CD4-positive, CD25-positive, alpha-beta regulatory T cell (primary cell): ENCODE measurements at regions not wholly inside any gene's neighbourhood (a gene's known extent, or its start where the extent isn't known, plus 50 kb on each side); places are given as distances from the start of the nearest gene placed in this dataset.
A peak's percentile ranks its signal among the peaks of the same experiment; 100 is the strongest.

ENCODE experiments used
- ATAC-seq, 2 donors: fragments of 150-1000 bp; cut with Tn5 transposase; one replicate each; pipeline ENCODE4 v1.10.0; 2021; ENCODE audit warnings: low read depth in 2 of 2, moderate number of reproducible peaks in 2 of 2, moderate library complexity in 1 of 2
- DNase-seq, 3 donors: peaks; one replicate each; pipeline versions ENCODE4 v3.0.0 to v3.0.0-alpha.2; 2012 to 2022; ENCODE audit warnings: mixed read lengths in 1 of 3
- H3K27ac ChIP-seq: one replicate; pipeline ENCODE4 v1.7.0; 2013; ENCODE audit warnings: mild to moderate bottlenecking, low read length; ENCODE audit not compliant: insufficient read depth, poor library complexity, severe bottlenecking
- H3K27me3 ChIP-seq: one replicate; pipeline ENCODE4 v1.7.0; 2013; ENCODE audit warnings: low read length; ENCODE audit not compliant: control insufficient read depth, insufficient read depth
- H3K36me3 ChIP-seq: one replicate; pipeline ENCODE4 v1.7.0; 2013; ENCODE audit warnings: mild to moderate bottlenecking, low read length, moderate library complexity; ENCODE audit not compliant: control insufficient read depth, insufficient read depth
- H3K4me1 ChIP-seq: 2 replicates; pipeline ENCODE4 v1.7.0; 2013; ENCODE audit warnings: mild to moderate bottlenecking, low read length; ENCODE audit not compliant: insufficient read depth, control insufficient read depth, poor library complexity, severe bottlenecking
- H3K4me3 ChIP-seq: one replicate; pipeline ENCODE4 v1.7.0; 2013; ENCODE audit warnings: low read depth, mild to moderate bottlenecking, low read length, moderate library complexity
- H3K9me3 ChIP-seq, 2 experiments: 1 replicate in 1 of 2; 2 replicates in 1 of 2; pipeline ENCODE4 v1.7.0; 2013; ENCODE audit warnings: low read length in 2 of 2, mild to moderate bottlenecking in 1 of 2, moderate library complexity in 1 of 2; ENCODE audit not compliant: control insufficient read depth in 2 of 2
- H3K27ac Mint-ChIP-seq, 3 donors: one replicate each; pipeline ENCODE4 v1.8.0; 2020 to 2022; ENCODE audit warnings: mild to moderate bottlenecking in 3 of 3, mixed read lengths in 3 of 3, moderate library complexity in 2 of 3
- H3K27me3 Mint-ChIP-seq: one replicate; pipeline ENCODE4 v1.8.0; 2022; ENCODE audit warnings: mild to moderate bottlenecking, mixed read lengths
- H3K36me3 Mint-ChIP-seq: one replicate; pipeline ENCODE4 v1.8.0; 2020; ENCODE audit warnings: mixed read lengths
- H3K4me1 Mint-ChIP-seq, 4 donors: one replicate each; pipeline ENCODE4 v1.8.0; 2020 to 2022; ENCODE audit warnings: mixed read lengths in 4 of 4, mild to moderate bottlenecking in 1 of 4
- H3K4me3 Mint-ChIP-seq, 4 donors: one replicate each; pipeline ENCODE4 v1.8.0; 2020 to 2022; ENCODE audit warnings: mild to moderate bottlenecking in 4 of 4, mixed read lengths in 4 of 4, moderate library complexity in 3 of 4
- H3K9me3 Mint-ChIP-seq, 7 donors: one replicate each; pipeline ENCODE4 v1.8.0; 2020 to 2022; ENCODE audit warnings: mixed read lengths in 7 of 7, mild to moderate bottlenecking in 3 of 7, moderate library complexity in 2 of 7

- DNase-seq (no peak), ATAC-seq (no peak)
- peaks cover 0 to 2% (median 0%) of the 10 kb centered on the region in 7 donors for H3K9me3 Mint-ChIP-seq
- no peaks in the 10 kb centered on the region for H3K4me1 ChIP-seq
- H3K27me3 ChIP-seq: peaks cover 6% of the 10 kb centered on the region
- no peak overlapping the region for H3K27ac ChIP-seq
- no peaks in the 10 kb centered on the region for H3K36me3 Mint-ChIP-seq
- peaks cover 45% of the 10 kb centered on the region for H3K27me3 Mint-ChIP-seq
- H3K27ac Mint-ChIP-seq: no peak overlapping the region
- no peak overlapping the region for H3K4me3 Mint-ChIP-seq
- H3K4me3 ChIP-seq: no peak overlapping the region
- H3K36me3 ChIP-seq: no peaks in the 10 kb centered on the region
- no peaks in the 10 kb centered on the region for H3K9me3 ChIP-seq
- peaks cover 0 to 16% (median 7%) of the 10 kb centered on the region in 4 donors for H3K4me1 Mint-ChIP-seq
Measured at GRCh38 chr1:8211251-8211882, 106.5 kb upstream of the SLC45A1 start.

- Histone ChIP-seq H3K27me3 (peaks cover 5% of the 10 kb centered on the region), H3K4me3 (no peak overlapping the region), H3K36me3 (no peaks in the 10 kb centered on the region), H3K9me3 (no peaks in the 10 kb centered on the region), H3K27ac (no peak overlapping the region), H3K4me1 (no peaks in the 10 kb centered on the region)
- Mint-ChIP-seq H3K4me1 (peaks cover 0 to 8% (median 4%) of the 10 kb centered on the region in 4 donors), H3K36me3 (no peaks in the 10 kb centered on the region), H3K4me3 (no peak overlapping the region), H3K27ac (no peak overlapping the region), H3K27me3 (peaks cover 8% of the 10 kb centered on the region), H3K9me3 (peaks cover 0 to 2% (median 0%) of the 10 kb centered on the region in 7 donors)
- DNase-seq (no peak), ATAC-seq (no peak)
Measured at GRCh38 chr1:8207202-8207601, 110.7 kb upstream of the SLC45A1 start.

DNA sequence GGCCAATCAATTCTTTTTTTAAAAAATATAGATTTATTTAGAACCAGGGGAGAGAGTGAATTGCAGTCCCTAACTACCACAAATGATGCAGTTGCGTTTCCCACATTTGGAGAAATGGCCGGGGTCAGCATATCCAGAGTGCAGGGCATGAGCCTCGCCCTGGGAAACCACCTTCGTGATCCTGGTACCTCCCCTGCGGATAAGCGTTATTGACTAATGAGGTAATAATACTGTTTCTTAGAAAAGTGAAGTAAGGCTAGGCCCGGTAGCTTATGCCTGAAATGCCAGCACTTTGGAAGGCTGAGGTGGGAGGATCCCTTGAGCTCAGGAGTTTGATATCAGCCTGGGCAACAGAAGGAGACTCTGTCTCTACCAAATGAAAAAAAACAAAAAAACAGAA is 111.5 kb upstream of the SLC45A1 start:
- no peak overlapping the region for H3K4me3 ChIP-seq
- Mint-ChIP-seq H3K9me3 (peaks cover 0 to 2% (median 0%) of the 10 kb centered on the region in 7 donors), H3K27me3 (no peaks in the 10 kb centered on the region), H3K27ac (no peak overlapping the region), H3K4me1 (peaks cover 0 to 5% (median 2%) of the 10 kb centered on the region in 4 donors), H3K4me3 (no peak overlapping the region), H3K36me3 (no peaks in the 10 kb centered on the region)
- no peaks in the 10 kb centered on the region for H3K9me3 ChIP-seq
- H3K27me3 ChIP-seq: no peaks in the 10 kb centered on the region
- H3K27ac ChIP-seq: no peak overlapping the region
- DNase-seq (no peak), ATAC-seq (no peak)
- no peaks in the 10 kb centered on the region for H3K4me1 ChIP-seq
- no peaks in the 10 kb centered on the region for H3K36me3 ChIP-seq

GRCh38 chr1:8205771-8206170 is 112.1 kb upstream of the SLC45A1 start:
- no peak overlapping the region for H3K27ac Mint-ChIP-seq
- H3K4me1 Mint-ChIP-seq: peaks cover 0 to 5% (median 2%) of the 10 kb centered on the region in 4 donors
- ATAC-seq: no peak
- Histone ChIP-seq H3K4me3 (no peak overlapping the region), H3K4me1 (no peaks in the 10 kb centered on the region), H3K27ac (no peak overlapping the region), H3K36me3 (no peaks in the 10 kb centered on the region), H3K27me3 (no peaks in the 10 kb centered on the region), H3K9me3 (no peaks in the 10 kb centered on the region)
- no peaks in the 10 kb centered on the region for H3K36me3 Mint-ChIP-seq
- H3K9me3 Mint-ChIP-seq: peaks cover 0 to 2% (median 0%) of the 10 kb centered on the region in 7 donors
- no peaks in the 10 kb centered on the region for H3K27me3 Mint-ChIP-seq
- DNase-seq: no peak
- H3K4me3 Mint-ChIP-seq: no peak overlapping the region

DNA sequence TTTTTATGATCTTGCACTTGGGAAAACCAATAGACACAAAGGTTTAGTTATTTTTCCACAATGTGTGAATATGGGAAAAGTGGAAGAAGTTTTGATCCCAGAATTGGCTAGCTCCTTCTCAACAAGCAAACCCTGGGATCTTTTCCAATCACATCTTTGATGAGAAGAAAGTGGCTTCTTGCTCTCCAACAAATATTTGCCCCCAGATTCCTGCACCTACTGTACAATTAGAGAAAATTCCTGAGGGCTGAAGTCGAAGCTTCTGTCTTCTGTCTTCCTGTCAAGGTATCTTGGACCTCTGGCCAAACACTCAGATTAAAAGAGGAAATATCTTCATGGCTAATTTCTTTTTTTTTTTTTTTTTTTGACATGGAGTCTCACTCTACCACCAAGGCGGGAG is 113.1 kb upstream of the SLC45A1 start:
- DNase-seq (no peak), ATAC-seq (no peak)
- Mint-ChIP-seq H3K36me3 (no peaks in the 10 kb centered on the region), H3K9me3 (no peaks in the 10 kb centered on the region), H3K4me3 (no peak overlapping the region), H3K4me1 (peaks cover 0 to 5% (median 0%) of the 10 kb centered on the region in 4 donors), H3K27me3 (no peaks in the 10 kb centered on the region), H3K27ac (no peak overlapping the region)
- no peak overlapping the region for H3K4me3 ChIP-seq
- no peaks in the 10 kb centered on the region for H3K4me1 ChIP-seq
- no peaks in the 10 kb centered on the region for H3K9me3 ChIP-seq
- H3K27me3 ChIP-seq: no peaks in the 10 kb centered on the region
- no peaks in the 10 kb centered on the region for H3K36me3 ChIP-seq
- H3K27ac ChIP-seq: no peak overlapping the region

DNA sequence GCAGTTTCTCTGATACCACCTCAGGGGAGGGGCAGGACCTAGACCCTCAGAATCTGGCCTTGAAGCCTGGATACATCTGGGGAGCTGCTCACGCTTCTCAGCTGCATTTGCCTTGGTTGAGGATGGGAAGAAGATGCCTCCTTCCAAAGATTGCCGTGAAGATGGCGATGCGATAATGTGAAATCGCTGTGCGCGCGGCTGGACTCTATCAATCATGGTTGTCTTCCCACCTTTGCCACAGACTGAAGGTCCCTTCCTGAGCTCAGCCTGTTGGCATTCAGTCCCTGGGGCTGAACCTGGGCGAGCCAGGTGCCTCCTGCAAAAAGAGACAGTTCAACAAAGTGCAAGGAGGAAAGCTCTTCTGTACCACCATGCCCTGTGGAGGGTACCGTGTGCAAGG is 114.4 kb upstream of the SLC45A1 start:
- H3K27ac Mint-ChIP-seq: peak overlapping the region in 1 of 3 donors; percentile 69
- Histone ChIP-seq H3K36me3 (no peaks in the 10 kb centered on the region), H3K9me3 (no peaks in the 10 kb centered on the region), H3K27ac (no peak overlapping the region), H3K4me3 (no peak overlapping the region), H3K4me1 (no peaks in the 10 kb centered on the region), H3K27me3 (no peaks in the 10 kb centered on the region)
- H3K4me3 Mint-ChIP-seq: no peak overlapping the region
- no peak for ATAC-seq
- no peaks in the 10 kb centered on the region for H3K27me3 Mint-ChIP-seq
- no peak for DNase-seq
- no peaks in the 10 kb centered on the region for H3K36me3 Mint-ChIP-seq
- H3K9me3 Mint-ChIP-seq: no peaks in the 10 kb centered on the region
- H3K4me1 Mint-ChIP-seq: peaks cover 0 to 7% (median 0%) of the 10 kb centered on the region in 4 donors

DNA sequence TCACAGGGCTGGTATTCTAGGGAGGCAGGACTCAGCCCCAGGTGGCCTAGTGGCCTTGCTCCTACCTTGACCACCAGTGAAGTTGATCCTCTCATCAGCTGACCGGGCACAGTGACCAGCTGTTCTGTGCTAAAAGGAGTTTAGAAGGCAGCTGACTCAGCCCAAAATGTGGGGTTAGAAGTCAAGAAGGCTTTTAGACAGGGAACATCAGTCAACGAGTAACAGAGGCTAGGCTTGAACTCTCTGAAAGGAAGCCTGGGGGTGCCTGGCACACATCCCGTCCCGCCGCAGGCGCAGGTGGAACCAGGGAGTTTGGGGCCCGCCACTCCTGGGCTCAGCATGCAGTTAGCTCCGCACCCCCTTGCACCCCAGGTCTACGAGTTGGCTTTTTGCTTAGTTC is 114.9 kb upstream of the SLC45A1 start:
- peaks cover 0 to 7% (median 0%) of the 10 kb centered on the region in 4 donors for H3K4me1 Mint-ChIP-seq
- no peak for DNase-seq
- Histone ChIP-seq H3K4me1 (no peaks in the 10 kb centered on the region), H3K36me3 (no peaks in the 10 kb centered on the region), H3K27me3 (no peaks in the 10 kb centered on the region), H3K9me3 (no peaks in the 10 kb centered on the region), H3K4me3 (no peak overlapping the region), H3K27ac (no peak overlapping the region)
- H3K9me3 Mint-ChIP-seq: no peaks in the 10 kb centered on the region
- no peak overlapping the region for H3K27ac Mint-ChIP-seq
- H3K4me3 Mint-ChIP-seq: peak overlapping the region in 1 of 4 donors; percentile 32
- no peaks in the 10 kb centered on the region for H3K36me3 Mint-ChIP-seq
- H3K27me3 Mint-ChIP-seq: no peaks in the 10 kb centered on the region
- ATAC-seq: no peak

GRCh38 chr1:8202182-8202905 is 115.6 kb upstream of the SLC45A1 start:
- no peaks in the 10 kb centered on the region for H3K27me3 Mint-ChIP-seq
- no peak for ATAC-seq

More at GRCh38 chr1:8202182-8202905, 115.6 kb upstream of the SLC45A1 start:
- peak overlapping the region; percentile 9 to 55 (median 33) for H3K27ac Mint-ChIP-seq
- no peak overlapping the region for H3K4me3 Mint-ChIP-seq
- H3K36me3 Mint-ChIP-seq: no peaks in the 10 kb centered on the region
- Histone ChIP-seq H3K9me3 (no peaks in the 10 kb centered on the region), H3K4me1 (no peaks in the 10 kb centered on the region), H3K36me3 (no peaks in the 10 kb centered on the region), H3K4me3 (no peak overlapping the region), H3K27ac (no peak overlapping the region), H3K27me3 (no peaks in the 10 kb centered on the region)
- H3K4me1 Mint-ChIP-seq: peaks cover 0 to 13% (median 0%) of the 10 kb centered on the region in 4 donors
- no peak for DNase-seq
- peaks cover 0 to 1% (median 0%) of the 10 kb centered on the region in 7 donors for H3K9me3 Mint-ChIP-seq
